ENCODE measurements at regions not wholly inside any gene's neighbourhood (a gene's known extent, or its start where the extent isn't known, plus 50 kb on each side); places are given as distances from the start of the nearest gene placed in this dataset.

DNA sequence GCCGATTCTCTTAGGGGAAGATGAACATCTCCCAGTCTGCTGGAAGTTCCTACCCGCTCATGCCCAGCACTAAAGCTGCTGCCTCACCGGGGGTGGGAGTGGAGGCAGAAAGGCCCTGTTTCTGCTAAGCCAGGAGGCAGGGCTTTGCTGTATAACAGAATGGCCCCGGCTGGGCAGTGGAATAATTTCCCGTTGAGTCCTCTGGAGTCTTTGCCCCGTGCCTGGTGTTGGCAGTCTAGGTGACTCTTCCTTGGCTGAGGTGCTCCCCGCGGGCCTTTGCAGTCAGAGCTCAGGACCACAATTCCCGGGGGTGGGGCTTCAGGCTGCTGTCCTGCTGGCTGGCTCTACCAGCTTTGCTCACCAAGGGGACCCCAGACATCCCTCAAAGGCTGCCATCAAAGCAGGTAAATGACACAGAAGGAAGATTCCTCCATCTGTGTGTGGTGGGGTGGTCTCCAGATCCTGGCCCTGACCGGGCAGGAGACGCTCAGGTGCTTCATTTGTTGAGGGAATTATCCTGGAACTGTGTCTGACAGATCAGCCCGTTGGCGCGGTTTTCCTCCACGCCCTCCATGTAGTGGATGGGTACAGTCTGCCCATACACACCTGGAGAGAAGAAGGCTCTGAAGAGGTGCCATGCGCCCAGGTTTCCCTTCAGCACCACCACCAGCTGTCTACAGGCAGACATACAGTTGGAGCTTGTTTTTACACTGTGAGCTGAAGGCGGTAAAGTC, 209.9 kb downstream of the TEX29 start:
- WGBS, 2 donors = 88 to 89% methylated on average over 9 to 17 of the region's 17 CpGs
- no peaks in the 10 kb centered on the region for H3K9me3 ChIP-seq
- no peak overlapping the region for H3K4me3 ChIP-seq

GRCh38 chr13:111531505-111531904, 211.1 kb downstream of the TEX29 start:
- TF ChIP-seq CTCF (IDR thresholded peaks at IDR 0.05) (no peak), POLR2A (IDR thresholded peaks at IDR 0.05) (no peak)
- Histone ChIP-seq H3K36me3 (ENCODE audit: low read depth, missing control alignments) (no peaks in the 10 kb centered on the region), H3K27ac (no peak overlapping the region), H3K9me3 (no peaks in the 10 kb centered on the region), H3K4me1 (no peaks in the 10 kb centered on the region), H3K4me3 (no peak overlapping the region), H3K27me3 (no peaks in the 10 kb centered on the region)
- no peak for DNase-seq
- intact Hi-C loops (cut with DNase I; ENCODE audit: low total_unique reads) = no loop called here
- 31 to 49% methylated on average over 7 of the region's 7 CpGs for WGBS, 2 donors

More for the DNA sequence above, 209.9 kb downstream of the TEX29 start:
- DNase-seq = no peak
- H3K27ac ChIP-seq = no peak overlapping the region
- TF ChIP-seq POLR2A (IDR thresholded peaks at IDR 0.05) (no peak), CTCF (IDR thresholded peaks at IDR 0.05) (no peak)
- H3K27me3 ChIP-seq = no peaks in the 10 kb centered on the region
- no peaks in the 10 kb centered on the region for H3K4me1 ChIP-seq
- intact Hi-C loops (cut with DNase I; ENCODE audit: low total_unique reads) = no loop called here
- no peaks in the 10 kb centered on the region for H3K36me3 ChIP-seq (ENCODE audit: low read depth, missing control alignments)

GRCh38 chr13:111532111-111532510, 211.7 kb downstream of the TEX29 start:
- intact Hi-C loops (cut with DNase I; ENCODE audit: low total_unique reads) = no loop called here
- no peaks in the 10 kb centered on the region for H3K27me3 ChIP-seq
- no peaks in the 10 kb centered on the region for H3K36me3 ChIP-seq (ENCODE audit: low read depth, missing control alignments)
- H3K4me1 ChIP-seq = no peaks in the 10 kb centered on the region
- 63 to 77% methylated on average over 9 of the region's 9 CpGs for WGBS, 2 donors
- TF ChIP-seq POLR2A (IDR thresholded peaks at IDR 0.05) (no peak), CTCF (IDR thresholded peaks at IDR 0.05) (no peak)
- no peak overlapping the region for H3K4me3 ChIP-seq
- no peak overlapping the region for H3K27ac ChIP-seq
- H3K9me3 ChIP-seq = no peaks in the 10 kb centered on the region
- DNase-seq = no peak

DNA sequence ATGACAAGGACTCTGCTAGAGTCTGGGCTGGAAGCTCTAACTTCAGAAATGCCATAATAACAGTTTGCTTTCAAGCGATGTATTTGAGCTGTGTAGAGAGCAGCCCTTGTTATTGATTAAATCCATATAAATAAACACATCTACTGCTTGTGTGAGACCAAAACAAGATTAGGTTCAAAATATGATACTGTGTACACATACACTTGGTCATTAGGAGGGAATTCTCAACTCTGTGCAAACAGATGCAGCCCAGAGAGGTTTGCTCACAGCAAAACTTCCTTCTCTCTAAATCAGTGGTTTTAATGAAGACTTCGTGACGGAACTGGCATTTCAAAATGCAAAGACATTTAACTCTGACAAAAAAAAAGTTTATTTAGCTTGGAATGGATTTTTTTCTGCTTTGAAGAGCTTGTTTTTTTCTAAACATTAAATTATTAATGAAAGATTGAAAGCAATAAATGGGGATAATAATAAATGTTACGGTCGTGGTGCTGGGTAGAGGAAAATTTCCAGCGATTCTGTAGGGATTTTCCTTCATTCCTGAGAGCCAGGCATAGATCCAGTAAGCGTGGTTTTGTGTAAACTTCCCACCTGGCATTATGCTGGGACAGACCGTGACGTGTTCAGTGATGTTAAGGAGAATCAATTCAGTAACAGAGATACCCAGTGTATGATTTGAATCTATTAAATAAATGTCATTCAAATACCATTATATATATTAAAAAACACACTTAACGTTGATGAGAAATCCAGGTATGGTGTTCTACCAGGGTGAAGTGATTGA, 213.7 kb downstream of the TEX29 start:
- Histone ChIP-seq H3K4me1 (no peaks in the 10 kb centered on the region), H3K36me3 (ENCODE audit: low read depth, missing control alignments) (no peaks in the 10 kb centered on the region), H3K4me3 (no peak overlapping the region), H3K27ac (no peak overlapping the region), H3K27me3 (no peaks in the 10 kb centered on the region), H3K9me3 (no peaks in the 10 kb centered on the region)
- TF ChIP-seq POLR2A (IDR thresholded peaks at IDR 0.05) = no peak
- TF ChIP-seq CTCF (IDR thresholded peaks at IDR 0.05) = no peak
- intact Hi-C loops (cut with DNase I; ENCODE audit: low total_unique reads) = no loop called here
- DNase-seq = no peak
- 55 to 71% methylated on average over 10 of the region's 10 CpGs for WGBS, 2 donors

All from testis (tissue), 2 donors.